HCT116 (cell line): ENCODE measurements at regions not wholly inside any gene's neighbourhood (a gene's known extent, or its start where the extent isn't known, plus 50 kb on each side); places are given as distances from the start of the nearest gene placed in this dataset.

Source experiments
- ATAC-seq: fragments of 200-7000 bp; cut with Tn5 transposase; 2 replicates; pipeline ENCODE4 v1.9.1; 2020; ENCODE audit warnings: mild to moderate bottlenecking, moderate library complexity
- BruUV-seq: library from RNA; stranded (reverse); fragments of 400-500 nt; replicated peaks from 2 replicates; lab custom pipeline; 2021; lab: Mats Ljungman, UMichigan
- CTCF ChIA-PET: fragments of 300-600 bp; sonication (Branson Sonifier 250); formaldehyde crosslinking; loops from one replicate; lab custom pipeline; 2021; ENCODE audit warnings: antibody characterized with exemption; lab: Charles Lee
- POLR2A ChIA-PET: fragments of 300-600, 350-600 bp; sonication (Branson Sonifier 250); formaldehyde crosslinking; loops from one replicate; lab custom pipeline; 2021; ENCODE audit warnings: antibody characterized with exemption; lab: Charles Lee
- RAD21 ChIA-PET, 2 experiments: fragments of 300-600 bp; sonication (Branson Sonifier 250); formaldehyde crosslinking; loops; one replicate each; lab custom pipeline; 2023; ENCODE audit warnings: low total read pairs in 2 of 2; ENCODE audit not compliant: uncharacterized antibody in 2 of 2, unreplicated experiment in 2 of 2, low non-redundant PET in 1 of 2; lab: Charles Lee
- DNase-seq: peaks from one replicate; pipeline ENCODE4 v3.0.0-alpha.2; 2010; ENCODE audit warnings: low read depth, low spot score
- H2AFZ ChIP-seq: fragments of 200-600 bp; shearing (Covaris generic), sonication (generic); 2 replicates; pipeline ENCODE4 v1.6.1; 2017; ENCODE audit warnings: low read depth, mixed run types, mixed read lengths, antibody characterized with exemption, low read length; ENCODE audit not compliant: poor library complexity, severe bottlenecking
- H3K27ac ChIP-seq: 2 replicates; pipeline ENCODE4 v1.5.1; 2012; ENCODE audit warnings: low read depth, low read length
- H3K27me3 ChIP-seq: fragments of 200-600 bp; sonication (generic); 2 replicates; pipeline ENCODE4 v1.6.1; 2016; ENCODE audit warnings: mixed run types, low read length, mixed read lengths; ENCODE audit not compliant: insufficient read depth
- H3K36me3 ChIP-seq, 2 experiments: fragments of 200-500 bp in 1 of 2; fragments of 200-600 bp in 1 of 2; sonication (Bioruptor generic) in 1 of 2; sonication (generic) in 1 of 2; 2 replicates each; pipeline versions ENCODE4 v1.5.1 to v1.6.1; 2014 to 2016; ENCODE audit warnings: low read length in 2 of 2, inconsistent platforms in 1 of 2, mixed read lengths in 1 of 2, mixed run types in 1 of 2; ENCODE audit not compliant: insufficient read depth in 2 of 2, control insufficient read depth in 1 of 2
- H3K4me1 ChIP-seq, 2 experiments: fragments of 200-600 bp in 1 of 2; sonication (generic) in 1 of 2; 2 replicates each; pipeline versions ENCODE4 v1.5.1 to v1.6.1; 2012 to 2017; ENCODE audit warnings: low read length in 2 of 2, inconsistent platforms in 1 of 2, mild to moderate bottlenecking in 1 of 2, mixed read lengths in 1 of 2, mixed run types in 1 of 2, moderate library complexity in 1 of 2; ENCODE audit not compliant: insufficient read depth in 2 of 2, control insufficient read depth in 1 of 2
- H3K4me2 ChIP-seq: fragments of 200-600 bp; sonication (generic); 2 replicates; pipeline ENCODE4 v1.6.1; 2017; ENCODE audit warnings: mixed run types, low read length, mixed read lengths
- H3K4me3 ChIP-seq, 2 experiments: fragments of 200-600 bp in 1 of 2; sonication (generic) in 1 of 2; replicated peaks in 1 of 2; 2 replicates each; pipeline ENCODE4 v1.5.1; 2011 to 2016; ENCODE audit warnings: low read length in 2 of 2, control low read depth in 1 of 2, low read depth in 1 of 2, mild to moderate bottlenecking in 1 of 2, mixed read lengths in 1 of 2, mixed run types in 1 of 2
- H3K79me2 ChIP-seq: fragments of 200-600 bp; sonication (generic); 2 replicates; pipeline ENCODE4 v1.6.1; 2017; ENCODE audit warnings: mild to moderate bottlenecking, mixed run types, low read length, moderate library complexity, mixed read lengths; ENCODE audit not compliant: insufficient read depth
- H3K9ac ChIP-seq: fragments of 200-600 bp; sonication (generic); 2 replicates; pipeline ENCODE4 v1.6.1; 2016; ENCODE audit warnings: low read length, mixed read lengths
- H3K9me2 ChIP-seq: fragments of 200-600 bp; sonication (generic), shearing (Covaris generic); 2 replicates; pipeline ENCODE4 v1.6.1; 2017; ENCODE audit warnings: mixed run types, mild to moderate bottlenecking, moderate library complexity; ENCODE audit not compliant: insufficient read depth
- H3K9me3 ChIP-seq, 2 experiments: fragments of 200-500 bp in 1 of 2; fragments of 200-600 bp in 1 of 2; sonication (Bioruptor generic) in 1 of 2; sonication (generic) in 1 of 2; 2 replicates each; pipeline ENCODE4 v1.6.1; 2014 to 2017; ENCODE audit warnings: low read length in 2 of 2, mixed read lengths in 2 of 2, inconsistent platforms in 1 of 2, low read depth in 1 of 2, mild to moderate bottlenecking in 1 of 2, mixed run types in 1 of 2, moderate library complexity in 1 of 2; ENCODE audit not compliant: control insufficient read depth in 1 of 2, insufficient read depth in 1 of 2
- H4K20me1 ChIP-seq: fragments of 200-600 bp; sonication (generic), shearing (Covaris generic); 2 replicates; pipeline ENCODE4 v1.6.1; 2017; ENCODE audit warnings: mixed run types, mild to moderate bottlenecking, moderate library complexity; ENCODE audit not compliant: insufficient read depth
- CBX3 ChIP-seq: IDR thresholded peaks from 2 replicates; pipeline ENCODE4 v1.6.1; 2012; ENCODE audit warnings: low read depth
- CTCF ChIP-seq, 3 experiments: fragments of 200-600 bp in 1 of 3; sonication (generic) in 1 of 3; IDR thresholded peaks in 2 of 3; conservative IDR thresholded peaks in 1 of 3; 2 replicates each; pipeline ENCODE4 v1.5.1; 2012 to 2017; ENCODE audit warnings: low read depth in 2 of 3, low read length in 2 of 3, antibody characterized with exemption in 1 of 3, borderline replicate concordance in 1 of 3, control low read depth in 1 of 3, mild to moderate bottlenecking in 1 of 3, mixed read lengths in 1 of 3, mixed run types in 1 of 3, moderate library complexity in 1 of 3; ENCODE audit not compliant: insufficient read depth in 1 of 3
- ELF1 ChIP-seq: IDR thresholded peaks from 2 replicates; pipeline ENCODE4 v1.6.1; 2012; ENCODE audit warnings: low read depth, borderline replicate concordance
- EZH2phosphoT487 ChIP-seq: fragments of 200-600 bp; IDR thresholded peaks from 2 replicates; pipeline ENCODE4 v1.6.1; 2018; ENCODE audit warnings: antibody characterized with exemption, borderline replicate concordance
- FOSL1 ChIP-seq: IDR thresholded peaks from 2 replicates; pipeline ENCODE4 v1.6.1; 2012; ENCODE audit warnings: low read depth
- JUND ChIP-seq: IDR thresholded peaks from 2 replicates; pipeline ENCODE4 v1.6.1; 2012
- POLR2A ChIP-seq: IDR thresholded peaks from 2 replicates; pipeline ENCODE4 v1.7.0; 2011; ENCODE audit warnings: borderline replicate concordance; ENCODE audit not compliant: insufficient read depth, insufficient read length; ENCODE audit errors: extremely low read depth
- POLR2AphosphoS5 ChIP-seq: IDR thresholded peaks from 2 replicates; pipeline ENCODE4 v1.6.1; 2011; ENCODE audit warnings: mild to moderate bottlenecking, low read depth, low read length, moderate library complexity
- SP1 ChIP-seq: IDR thresholded peaks from 2 replicates; pipeline ENCODE4 v1.6.1; 2012; ENCODE audit warnings: low read depth
- ZFX ChIP-seq: fragments of 450-650 bp; IDR thresholded peaks from 2 replicates; pipeline ENCODE4 v1.6.1; 2017
- intact Hi-C: fragments of 100-400 bp; cut with micrococcal nuclease; formaldehyde crosslinking; loops from 2 replicates; pipeline ENCODE4 v1.10.0; 2022
- TF ChIP-seq, protein P1 (sequence below): IDR thresholded peaks from 2 replicates; pipeline ENCODE4 v1.6.1; 2011; ENCODE audit warnings: mild to moderate bottlenecking, low read length, moderate library complexity; ENCODE audit not compliant: insufficient replicate concordance; ENCODE audit errors: extremely low read depth
- TF ChIP-seq, protein P2 (sequence below): IDR thresholded peaks from 2 replicates; pipeline ENCODE4 v1.6.1; 2012

GRCh38 chr1:185491604-185492003, 174.6 kb upstream of the IVNS1ABP start:
- Histone ChIP-seq H3K9ac (no peak overlapping the region), H3K4me1 (no peaks in the 10 kb centered on the region), H3K36me3 (no peaks in the 10 kb centered on the region)
- intact Hi-C loops = no loop called here
- TF ChIP-seq POLR2A = no peak
- TF ChIP-seq CBX3 = no peak
- TF ChIP-seq, all 23 proteins: peak for 0
- Histone ChIP-seq H3K4me3 (no peak overlapping the region), H2AFZ (no peak overlapping the region), H3K4me2 (no peak overlapping the region), H3K79me2 (no peaks in the 10 kb centered on the region), H3K9me3 (no peaks in the 10 kb centered on the region), H3K9me2 (no peaks in the 10 kb centered on the region), H3K27me3 (no peaks in the 10 kb centered on the region), H4K20me1 (no peaks in the 10 kb centered on the region), H3K27ac (no peak overlapping the region)
- POLR2A ChIA-PET = no interaction called here
- CTCF ChIA-PET = no interaction called here
- ATAC-seq (no peak), DNase-seq (no peak)
- BruUV-seq = no TSS peak
- RAD21 ChIA-PET = no interaction called here

GRCh38 chr1:185490924-185491323, 173.9 kb upstream of the IVNS1ABP start:
- no peak for ATAC-seq
- Histone ChIP-seq H3K27ac (no peak overlapping the region), H3K4me2 (no peak overlapping the region), H3K9me3 (no peaks in the 10 kb centered on the region), H4K20me1 (no peaks in the 10 kb centered on the region), H3K4me3 (no peak overlapping the region), H3K27me3 (no peaks in the 10 kb centered on the region), H3K9me2 (no peaks in the 10 kb centered on the region), H3K4me1 (no peaks in the 10 kb centered on the region), H2AFZ (no peak overlapping the region), H3K9ac (no peak overlapping the region), H3K36me3 (no peaks in the 10 kb centered on the region), H3K79me2 (no peaks in the 10 kb centered on the region)
- POLR2A ChIA-PET = no interaction called here
- no TSS peak for BruUV-seq
- TF ChIP-seq EZH2phosphoT487 (no peak), CTCF (IDR thresholded peaks at IDR 0.05 in 2 of 3, conservative IDR thresholded peaks at IDR 0.05 in 1 of 3; ENCODE audit: borderline replicate concordance in 1 of 3, insufficient read depth in 1 of 3, low read depth in 2 of 3, low read length in 2 of 3) (no peak), ELF1 (no peak), CBX3 (no peak), SP1 (no peak), JUND (no peak), POLR2AphosphoS5 (no peak), FOSL1 (no peak), ZFX (no peak)
- TF ChIP-seq, protein P1, sequence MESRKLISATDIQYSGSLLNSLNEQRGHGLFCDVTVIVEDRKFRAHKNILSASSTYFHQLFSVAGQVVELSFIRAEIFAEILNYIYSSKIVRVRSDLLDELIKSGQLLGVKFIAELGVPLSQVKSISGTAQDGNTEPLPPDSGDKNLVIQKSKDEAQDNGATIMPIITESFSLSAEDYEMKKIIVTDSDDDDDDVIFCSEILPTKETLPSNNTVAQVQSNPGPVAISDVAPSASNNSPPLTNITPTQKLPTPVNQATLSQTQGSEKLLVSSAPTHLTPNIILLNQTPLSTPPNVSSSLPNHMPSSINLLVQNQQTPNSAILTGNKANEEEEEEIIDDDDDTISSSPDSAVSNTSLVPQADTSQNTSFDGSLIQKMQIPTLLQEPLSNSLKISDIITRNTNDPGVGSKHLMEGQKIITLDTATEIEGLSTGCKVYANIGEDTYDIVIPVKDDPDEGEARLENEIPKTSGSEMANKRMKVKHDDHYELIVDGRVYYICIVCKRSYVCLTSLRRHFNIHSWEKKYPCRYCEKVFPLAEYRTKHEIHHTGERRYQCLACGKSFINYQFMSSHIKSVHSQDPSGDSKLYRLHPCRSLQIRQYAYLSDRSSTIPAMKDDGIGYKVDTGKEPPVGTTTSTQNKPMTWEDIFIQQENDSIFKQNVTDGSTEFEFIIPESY = no peak
- TF ChIP-seq, protein P2, sequence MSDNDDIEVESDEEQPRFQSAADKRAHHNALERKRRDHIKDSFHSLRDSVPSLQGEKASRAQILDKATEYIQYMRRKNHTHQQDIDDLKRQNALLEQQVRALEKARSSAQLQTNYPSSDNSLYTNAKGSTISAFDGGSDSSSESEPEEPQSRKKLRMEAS = no peak
- no peak for DNase-seq
- CTCF ChIA-PET = no interaction called here
- intact Hi-C loops = no loop called here
- RAD21 ChIA-PET = no interaction called here
